ENCODE measurements at regions not wholly inside any gene's neighbourhood (a gene's known extent, or its start where the extent isn't known, plus 50 kb on each side); places are given as distances from the start of the nearest gene placed in this dataset.

- TF ChIP-seq REST (IDR thresholded peaks at IDR 0.05; ENCODE audit: low read depth, low read length) (no peak), SUPT20H (IDR thresholded peaks at IDR 0.05; ENCODE audit: borderline replicate concordance, control insufficient read depth, low read depth, low read length) (no peak), BCL11A (IDR thresholded peaks at IDR 0.05; ENCODE audit: low read depth, low read length) (no peak), MTA2 (IDR thresholded peaks at IDR 0.05; ENCODE audit: low read depth) (no peak)
These were observed 142.0 kb downstream of the HNRNPD start (continued) for GRCh38 chr4:82231806-82232205.

- in situ Hi-C loops (cut with MboI) = no loop called here
- CTCF ChIA-PET = no interaction called here
- WGBS (ENCODE audit: insufficient coverage, insufficient replicate concordance, low lambda C conversion rate, missing lambda C conversion rate) = 16% methylated on average over 4 of the region's 4 CpGs
- H3K9me3 ChIP-seq (replicated peaks; ENCODE audit: control insufficient read depth, insufficient read depth, low read length) = no peaks in the 10 kb centered on the region
- ATAC-seq = no peak
- FAIRE-seq = no peak
- intact Hi-C loops (cut with micrococcal nuclease; ENCODE audit: unreplicated experiment) = no loop called here
- no peak overlapping the region for H3K27ac ChIP-seq (ENCODE audit: control insufficient read depth, insufficient read depth)
- H3K9ac ChIP-seq (ENCODE audit: control insufficient read depth, insufficient read depth, low read length) = no peak overlapping the region
- SMC1A ChIA-PET (ENCODE audit: uncharacterized antibody, unreplicated experiment) = interaction anchor here (1.3 kb wide), 1 partner anchor 11 kb away, joined by 3 read pairs; no protein-coding TSS in a partner anchor
- POLR2A ChIA-PET = no interaction called here
- H3K4me2 ChIP-seq (ENCODE audit: control insufficient read depth, insufficient read depth) = no peak overlapping the region
- RAD21 ChIA-PET (ENCODE audit: unreplicated experiment) = no interaction called here
- H3K27me3 ChIP-seq (replicated peaks in 1 of 2; ENCODE audit: control insufficient read depth in 2 of 2, insufficient read depth in 2 of 2, low read length in 1 of 2) = no peaks in the 10 kb centered on the region; a peak in 1 of 4 replicates
- H2AFZ ChIP-seq (ENCODE audit: control insufficient read depth, low read depth, low read length) = no peak overlapping the region
- H3K4me3 ChIP-seq = no peak overlapping the region
- BruUV-seq (replicated peaks) = no TSS peak
- DNase-seq (ENCODE audit: low read depth, low spot score) = no peak
- H4K20me1 ChIP-seq (ENCODE audit: control insufficient read depth, insufficient read depth) = no peaks in the 10 kb centered on the region
- H3K36me3 ChIP-seq (ENCODE audit: control insufficient read depth in 2 of 2, insufficient read depth in 2 of 2, low read length in 1 of 2) = no peaks in the 10 kb centered on the region
- no peaks in the 10 kb centered on the region for H3K79me2 ChIP-seq (ENCODE audit: control insufficient read depth, insufficient read depth, low read length)
- no peaks in the 10 kb centered on the region for H3K4me1 ChIP-seq (ENCODE audit: control insufficient read depth, insufficient read depth, low read length)
- TF ChIP-seq CBX5 (IDR thresholded peaks at IDR 0.05; ENCODE audit: low read depth) (no peak), SP1 (IDR thresholded peaks at IDR 0.05; ENCODE audit: low read depth, low read length) (no peak), REST (IDR thresholded peaks at IDR 0.05; ENCODE audit: low read depth, low read length) (no peak), SKIL (IDR thresholded peaks at IDR 0.05; ENCODE audit: low read depth, poor library complexity, severe bottlenecking) (no peak), GABPA (IDR thresholded peaks at IDR 0.05; ENCODE audit: low read depth) (no peak), ATF2 (IDR thresholded peaks at IDR 0.05; ENCODE audit: low read length) (no peak), STAT1 (conservative IDR thresholded peaks at IDR 0.05) (no peak), KDM1A (IDR thresholded peaks at IDR 0.05; ENCODE audit: borderline replicate concordance) (no peak), MYB (IDR thresholded peaks at IDR 0.05; ENCODE audit: borderline replicate concordance, low read depth, low read length) (no peak), EGR1 (IDR thresholded peaks at IDR 0.05; ENCODE audit: borderline replicate concordance in 1 of 2, low read depth in 2 of 2, low read length in 2 of 2) (no peak)
These were observed 143.5 kb downstream of the HNRNPD start for GRCh38 chr4:82230306-82230705.

Data from GM12878 (cell line).